Neural crest cell (in vitro differentiated cells): ENCODE measurements at regions not wholly inside any gene's neighbourhood (a gene's known extent, or its start where the extent isn't known, plus 50 kb on each side); places are given as distances from the start of the nearest gene placed in this dataset.
"Not testable (repeated sequence)": the region's sequence is repeated elsewhere in the genome, so short reads cannot be mapped to it uniquely, and the experiment has no call there.

Experiments used
- DNase-seq: peaks from one replicate; pipeline ENCODE4 v3.0.0; 2021; ENCODE audit warnings: low read depth, mixed read lengths, low spot score
- H3K27ac Mint-ChIP-seq: one replicate; pipeline ENCODE4 v1.8.0; 2021; ENCODE audit warnings: mild to moderate bottlenecking, mixed read lengths; ENCODE audit not compliant: unreplicated experiment
- H3K27me3 Mint-ChIP-seq: 2 replicates; pipeline ENCODE4 v1.8.0; 2021; ENCODE audit warnings: low read depth, mild to moderate bottlenecking, mixed read lengths
- H3K36me3 Mint-ChIP-seq: 2 replicates; pipeline ENCODE4 v1.8.0; 2021; ENCODE audit warnings: low read depth, mild to moderate bottlenecking, mixed read lengths
- H3K4me1 Mint-ChIP-seq: 2 replicates; pipeline ENCODE4 v1.8.0; 2021; ENCODE audit warnings: mixed read lengths
- H3K4me3 Mint-ChIP-seq: one replicate; pipeline ENCODE4 v1.8.0; 2021; ENCODE audit warnings: mild to moderate bottlenecking, mixed read lengths
- H3K9me3 Mint-ChIP-seq: 2 replicates; pipeline ENCODE4 v1.8.0; 2021; ENCODE audit warnings: mixed read lengths
- CTCF ChIP-seq: fragments of 200-600 bp; sonication (generic); conservative IDR thresholded peaks from 2 replicates; pipeline ENCODE4 v1.5.0; 2021; ENCODE audit warnings: antibody characterized with exemption, mild to moderate bottlenecking

- no peak for DNase-seq
- no peak overlapping the region for H3K4me3 Mint-ChIP-seq
- no peak for TF ChIP-seq CTCF
- no peaks in the 10 kb centered on the region for H3K36me3 Mint-ChIP-seq
- no peak overlapping the region for H3K27ac Mint-ChIP-seq
- no peaks in the 10 kb centered on the region for H3K4me1 Mint-ChIP-seq
- H3K9me3 Mint-ChIP-seq: no peaks in the 10 kb centered on the region
- H3K27me3 Mint-ChIP-seq: no peaks in the 10 kb centered on the region
Measured at GRCh38 chr6:137805622-137806021, 61.4 kb upstream of the TNFAIP3 start.

GRCh38 chr6:137806914-137807682 lies 60.0 kb upstream of the TNFAIP3 start:
- no peak for TF ChIP-seq CTCF
- H3K4me3 Mint-ChIP-seq: no peak overlapping the region
- no peaks in the 10 kb centered on the region for H3K36me3 Mint-ChIP-seq
- H3K27me3 Mint-ChIP-seq: peaks cover 4% of the 10 kb centered on the region
- peaks cover 4% of the 10 kb centered on the region for H3K4me1 Mint-ChIP-seq
- no peak for DNase-seq
- H3K27ac Mint-ChIP-seq: no peak overlapping the region
- no peaks in the 10 kb centered on the region for H3K9me3 Mint-ChIP-seq

GRCh38 chr6:137808191-137808590 lies 58.9 kb upstream of the TNFAIP3 start:
- Mint-ChIP-seq H3K27ac (no peak overlapping the region), H3K27me3 (peaks cover 4% of the 10 kb centered on the region), H3K36me3 (no peaks in the 10 kb centered on the region)

GRCh38 chr6:137808836-137809315 lies 58.2 kb upstream of the TNFAIP3 start:
- DNase-seq: no peak
- H3K27ac Mint-ChIP-seq: no peak overlapping the region
- no peaks in the 10 kb centered on the region for H3K36me3 Mint-ChIP-seq
- H3K27me3 Mint-ChIP-seq: peaks cover 4% of the 10 kb centered on the region
- TF ChIP-seq CTCF: no peak
- peaks cover 4% of the 10 kb centered on the region for H3K4me1 Mint-ChIP-seq
- H3K4me3 Mint-ChIP-seq: no peak overlapping the region
- no peaks in the 10 kb centered on the region for H3K9me3 Mint-ChIP-seq

More at GRCh38 chr6:137808191-137808590, 58.9 kb upstream of the TNFAIP3 start:
- Mint-ChIP-seq H3K4me1 (peaks cover 4% of the 10 kb centered on the region), H3K9me3 (no peaks in the 10 kb centered on the region), H3K4me3 (no peak overlapping the region)
- TF ChIP-seq CTCF: no peak
- no peak for DNase-seq

GRCh38 chr6:137809895-137810553 lies 57.0 kb upstream of the TNFAIP3 start:
- not testable (repeated sequence) for H3K27ac Mint-ChIP-seq, H3K4me1 Mint-ChIP-seq, H3K27me3 Mint-ChIP-seq, H3K36me3 Mint-ChIP-seq, H3K9me3 Mint-ChIP-seq, H3K4me3 Mint-ChIP-seq, DNase-seq

- Mint-ChIP-seq H3K4me3 (no peak overlapping the region), H3K27me3 (peaks cover 4% of the 10 kb centered on the region), H3K4me1 (peaks cover 4% of the 10 kb centered on the region), H3K27ac (no peak overlapping the region), H3K36me3 (no peaks in the 10 kb centered on the region), H3K9me3 (no peaks in the 10 kb centered on the region)
- TF ChIP-seq CTCF: no peak
- DNase-seq: no peak
Measured at GRCh38 chr6:137810554-137811120, 56.4 kb upstream of the TNFAIP3 start.
